CD4-positive, alpha-beta T cell treated with Interleukin-1 beta for 1 hour (primary cell): ENCODE measurements at regions not wholly inside any gene's neighbourhood (a gene's known extent, or its start where the extent isn't known, plus 50 kb on each side); places are given as distances from the start of the nearest gene placed in this dataset.

Experiments used
- DNase-seq, 2 donors: peaks; one replicate each; pipeline ENCODE4 v3.0.0-alpha.2; 2020 to 2022

- no peak for DNase-seq
These were observed 65.0 kb upstream of the FMR1 start for GRCh38 chrX:147846676-147847075.

- DNase-seq: no peak
These were observed 63.7 kb upstream of the FMR1 start for GRCh38 chrX:147847999-147848398.

DNA sequence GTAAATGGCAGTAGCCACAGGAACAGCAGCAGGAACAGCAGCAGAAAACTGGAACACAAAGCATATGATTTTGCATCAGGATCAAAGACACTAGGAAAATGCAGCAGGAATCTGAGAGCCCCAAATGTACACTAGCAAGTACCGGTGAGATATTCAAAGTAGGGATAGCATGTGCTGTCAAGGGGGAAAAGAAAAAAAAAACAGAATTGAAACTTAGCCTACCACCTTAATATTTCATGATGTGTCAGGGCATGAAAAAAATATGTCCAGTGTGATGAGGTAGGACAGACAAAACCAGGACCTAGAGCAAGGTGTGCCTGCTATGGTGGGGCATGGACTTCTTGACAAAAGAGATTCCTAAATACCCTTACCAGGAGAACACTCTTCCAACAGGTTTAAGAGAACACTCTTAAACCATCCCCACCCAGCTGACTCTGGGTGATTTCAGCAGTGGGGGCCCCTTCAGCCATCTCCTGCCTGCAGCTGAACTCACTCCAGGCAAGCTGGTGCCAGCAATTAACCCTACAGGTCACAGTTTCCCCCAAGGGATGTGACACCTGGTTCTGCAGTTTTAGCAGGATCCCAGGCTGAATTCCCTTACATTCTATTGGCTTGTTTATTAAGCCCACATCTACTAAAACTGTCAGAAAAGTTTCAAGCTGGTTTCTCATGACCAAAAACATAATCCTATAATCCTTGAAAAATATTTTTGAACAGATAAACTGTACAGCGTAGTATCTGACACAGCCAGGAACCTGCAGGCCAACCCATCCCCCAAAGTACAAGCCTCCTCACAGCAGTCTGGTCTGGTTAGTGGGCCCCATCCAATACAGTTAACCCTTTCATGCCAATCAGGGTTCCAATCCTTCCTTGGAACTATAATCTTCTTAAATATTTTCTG, 62.9 kb upstream of the FMR1 start:
- no peak for DNase-seq

- no peak for DNase-seq
These were observed 60.8 kb upstream of the FMR1 start for GRCh38 chrX:147850875-147851274.

DNA sequence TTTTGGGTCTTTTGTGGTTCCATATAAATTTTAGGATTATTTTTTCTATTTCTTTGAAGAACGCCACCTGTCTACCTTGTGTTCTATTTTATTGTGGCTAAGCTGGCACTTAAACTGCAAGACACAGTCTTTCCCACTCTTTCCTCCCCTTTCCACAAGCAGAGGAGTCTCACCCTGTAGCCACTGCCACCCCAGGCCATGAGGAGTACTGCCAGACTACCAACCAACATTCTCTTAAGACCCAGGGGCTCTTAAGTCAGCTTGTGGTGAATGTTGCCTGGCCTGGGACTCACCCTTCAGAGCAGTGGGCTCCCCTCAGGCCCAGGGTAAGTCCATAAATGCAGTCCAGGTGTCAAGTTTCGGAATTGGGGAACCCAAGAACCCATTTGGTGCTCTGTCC, 58.0 kb upstream of the FMR1 start:
- DNase-seq: no peak

DNA sequence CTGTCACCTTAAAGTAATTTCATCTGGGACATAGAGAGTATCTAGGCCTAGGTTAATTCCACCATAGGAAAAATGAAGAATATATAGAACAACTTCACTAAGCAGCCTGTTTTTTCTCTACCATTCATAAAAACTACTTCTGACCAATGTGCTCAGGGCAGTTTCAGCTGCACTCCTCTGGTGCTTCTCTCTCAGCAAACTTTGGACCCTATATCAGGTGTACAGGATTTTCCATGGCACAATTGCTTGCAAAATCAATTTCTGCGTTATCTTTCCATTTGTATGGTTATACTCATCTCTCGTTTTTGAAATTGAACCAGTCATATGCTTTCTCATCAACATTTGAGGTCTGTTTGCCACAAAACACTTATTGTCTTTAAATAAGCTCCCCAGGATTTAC, 52.1 kb upstream of the FMR1 start:
- no peak for DNase-seq
